ENCODE measurements at regions not wholly inside any gene's neighbourhood (a gene's known extent, or its start where the extent isn't known, plus 50 kb on each side); places are given as distances from the start of the nearest gene placed in this dataset.
A peak's percentile ranks its signal among the peaks of the same experiment; 100 is the strongest.
"Not testable (repeated sequence)": the region's sequence is repeated elsewhere in the genome, so short reads cannot be mapped to it uniquely, and the experiment has no call there.

DNA sequence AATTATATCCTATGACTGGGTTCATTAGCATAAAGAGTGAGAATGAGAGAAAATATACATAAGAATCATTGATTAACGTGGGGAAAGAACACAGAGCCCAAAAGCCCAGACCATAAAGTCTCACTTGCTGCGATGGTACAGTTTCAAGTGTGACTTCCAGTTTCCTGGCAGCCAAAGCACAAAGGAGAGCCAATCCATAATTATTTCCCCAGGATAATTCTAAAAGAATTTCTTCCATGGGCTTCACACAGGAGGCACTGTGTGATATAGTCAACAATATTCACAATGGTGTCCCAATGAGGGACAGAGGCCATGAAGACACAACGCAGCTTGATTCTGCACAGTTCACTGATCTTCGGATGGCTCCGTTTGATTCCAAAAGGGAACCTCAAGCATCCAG is 321.6 kb downstream of the PLPP3 start:
- no peak for DNase-seq

DNA sequence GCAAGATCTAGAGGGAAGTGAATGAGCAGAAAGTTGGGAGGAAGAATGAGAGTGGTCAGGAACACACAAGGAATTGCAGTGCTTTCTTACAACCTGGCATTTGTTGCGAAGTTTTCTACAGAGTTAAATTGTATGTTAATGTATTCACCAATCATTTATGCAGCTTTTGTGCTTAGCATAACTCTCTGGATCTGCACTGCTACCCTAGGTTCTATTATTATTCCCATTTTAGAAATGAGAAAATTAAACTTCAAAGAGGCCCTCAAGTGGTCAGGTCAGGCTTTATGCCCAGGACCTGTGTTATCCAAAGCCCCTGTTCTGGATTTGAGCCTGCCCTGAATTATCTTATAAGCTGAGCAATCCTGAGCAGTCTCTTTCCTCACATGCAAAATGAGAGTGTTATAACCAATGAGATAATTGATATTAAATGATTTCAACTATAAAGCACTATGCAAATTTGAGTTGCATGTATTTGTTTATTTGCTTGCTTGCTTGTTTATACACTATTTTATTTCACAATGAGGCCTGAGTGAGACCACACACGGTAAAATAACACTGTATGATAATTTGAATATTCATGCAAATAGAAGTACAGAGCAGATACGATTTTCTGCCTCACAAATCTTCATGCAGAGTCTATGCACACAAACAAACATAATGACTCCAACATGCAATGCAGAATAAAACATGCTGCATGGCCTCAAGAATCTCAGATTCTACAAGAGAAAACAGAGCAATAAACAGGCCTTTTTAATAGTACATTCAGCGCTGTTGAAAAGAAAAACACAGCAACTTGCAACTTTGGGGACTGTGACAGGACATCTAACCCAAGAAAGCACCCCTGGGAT is 323.0 kb downstream of the PLPP3 start:
- no peak for DNase-seq

DNA sequence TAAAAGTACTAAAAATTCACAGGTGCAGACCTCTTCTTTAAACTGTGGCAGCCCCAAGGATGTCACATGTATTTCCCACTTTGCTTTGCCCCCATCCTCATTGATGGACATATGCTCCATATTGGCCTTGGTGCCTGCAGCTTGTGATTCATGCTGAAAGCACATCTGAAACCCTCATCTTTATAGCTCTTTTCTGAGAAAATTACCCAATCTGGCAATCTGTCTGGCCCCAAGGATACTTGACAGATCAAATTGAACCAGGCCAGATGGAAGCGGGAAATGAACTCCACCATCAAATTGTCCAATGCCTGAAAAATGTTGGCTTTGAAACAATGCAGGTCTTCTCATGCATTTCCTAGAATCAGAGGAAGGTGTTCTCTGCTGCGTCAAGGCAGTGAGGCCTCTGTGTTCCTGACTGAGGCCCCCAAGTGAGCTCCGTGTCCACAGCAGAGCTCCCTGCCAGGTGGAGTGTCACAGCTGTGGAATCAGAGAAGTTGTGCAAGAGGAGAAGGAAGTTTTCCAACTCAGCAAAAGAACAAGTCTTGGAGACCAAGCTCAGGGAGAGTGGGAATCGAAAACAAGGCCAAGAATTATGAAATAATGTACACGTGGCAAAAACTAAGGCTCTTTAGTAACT is 323.7 kb downstream of the PLPP3 start:
- DNase-seq, result no peak

DNA sequence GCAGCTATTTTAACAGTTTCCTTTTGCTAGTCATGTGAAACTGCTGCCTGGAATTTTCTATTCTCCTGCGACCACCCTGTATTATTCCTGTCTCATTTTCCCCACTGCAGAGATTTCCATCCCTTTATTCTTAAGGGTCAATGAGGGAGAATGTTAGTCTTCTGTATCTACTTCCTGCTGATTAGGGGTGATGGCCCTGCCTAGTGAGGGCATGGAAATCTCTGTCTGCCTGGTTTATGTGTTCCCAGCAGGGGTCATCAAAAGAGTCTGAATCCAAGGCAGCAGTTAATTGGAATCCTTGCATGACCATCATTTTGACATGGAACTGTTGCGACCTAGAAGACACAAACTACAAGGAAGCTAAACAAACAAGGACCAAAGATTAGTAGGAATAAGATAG is 325.2 kb downstream of the PLPP3 start:
- DNase-seq, result no peak

DNA sequence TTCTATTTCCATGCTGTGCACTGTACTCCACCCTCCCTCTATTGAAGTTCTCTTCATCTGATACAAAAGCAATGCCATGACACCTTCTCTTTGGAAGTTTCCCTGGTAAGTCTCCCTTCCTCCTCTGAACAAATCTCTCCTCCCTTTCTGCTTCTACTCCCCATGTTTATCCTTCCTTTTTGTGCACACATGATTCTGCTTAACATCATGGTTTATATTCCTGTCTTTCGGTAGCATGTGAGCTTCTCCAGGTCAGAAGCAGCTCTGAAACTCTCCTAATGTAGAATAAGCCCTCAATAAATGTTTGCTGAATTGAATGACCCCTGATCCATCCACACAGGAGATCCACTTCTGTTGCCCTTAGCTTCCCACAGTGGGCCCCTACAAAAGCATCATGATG is 328.6 kb downstream of the PLPP3 start:
- no peak for DNase-seq

DNA sequence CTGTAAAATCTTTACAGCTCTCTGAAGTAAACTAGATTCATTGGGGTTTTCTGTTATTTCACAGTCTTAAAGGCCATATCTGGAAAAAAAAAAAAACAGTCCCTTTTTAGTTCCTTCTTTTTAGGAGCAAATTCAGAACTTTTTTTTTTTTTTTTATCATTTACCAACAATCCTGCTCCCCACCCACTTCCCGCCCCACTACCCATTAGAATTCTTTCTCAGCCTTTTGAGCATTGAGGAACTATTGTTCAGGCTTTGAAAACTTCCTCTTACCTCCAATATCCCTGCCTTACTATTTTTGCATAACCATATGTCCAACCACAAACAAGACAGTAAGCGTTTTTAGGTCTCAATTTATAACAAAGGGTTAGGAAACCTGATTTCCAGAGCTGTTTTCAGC is 330.1 kb downstream of the PLPP3 start:
- no peak for DNase-seq

DNA sequence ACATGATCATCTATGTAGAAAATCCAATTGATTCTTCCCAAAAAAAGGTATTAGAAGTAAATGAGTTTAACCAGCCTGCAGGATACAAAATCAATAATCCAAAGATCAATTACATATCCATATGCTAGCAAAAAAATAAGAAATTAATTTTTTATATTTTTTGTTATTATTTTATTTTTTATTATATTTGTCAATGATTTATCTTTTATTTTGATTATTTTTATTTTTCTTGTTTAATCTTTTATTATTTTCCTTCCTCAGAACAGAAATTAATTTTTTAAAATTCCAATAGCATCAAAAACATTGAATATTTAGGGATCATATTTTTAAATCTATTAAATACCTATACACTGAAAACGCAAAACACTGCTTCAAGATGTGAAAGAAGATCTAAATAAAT is 331.2 kb downstream of the PLPP3 start:
- no peak for DNase-seq

DNA sequence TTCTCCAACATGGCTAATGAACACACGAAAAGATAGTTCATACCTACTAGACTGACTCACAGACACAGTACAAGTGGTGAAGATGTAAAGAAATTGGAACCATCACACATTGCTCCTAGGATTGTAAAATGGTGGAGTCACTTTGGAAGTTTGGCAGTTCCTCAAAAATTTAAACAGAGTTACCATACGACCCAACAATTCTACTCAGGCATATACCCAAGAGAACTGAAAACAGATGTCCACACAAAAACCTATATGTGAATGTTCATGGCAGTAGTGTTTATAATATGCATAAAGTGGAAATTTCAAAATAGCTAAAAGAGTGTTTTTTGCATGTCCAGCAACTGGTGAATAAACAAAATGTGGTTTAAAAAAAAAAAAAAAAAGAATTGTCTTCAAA is 332.6 kb downstream of the PLPP3 start:
- DNase-seq, result not testable (repeated sequence)

DNA sequence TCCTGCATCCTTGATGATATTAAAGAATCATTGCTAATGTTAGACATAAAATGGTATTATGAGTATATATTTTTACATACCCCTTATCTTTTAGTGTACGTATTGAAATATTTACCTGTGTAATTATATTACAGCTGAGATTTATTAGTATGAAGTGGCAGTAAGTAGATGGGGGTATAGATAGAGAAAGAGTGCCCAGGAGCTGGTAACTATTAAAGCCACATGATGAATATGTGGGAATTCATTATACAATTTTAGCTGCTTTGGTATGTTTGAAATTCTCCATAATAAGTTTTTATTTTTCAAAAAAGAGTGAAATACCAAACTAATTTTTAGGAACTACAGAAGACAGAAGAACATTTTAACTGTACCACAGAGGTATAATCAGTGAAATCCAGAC is 339.0 kb downstream of the PLPP3 start:
- DNase-seq, result no peak

DNA sequence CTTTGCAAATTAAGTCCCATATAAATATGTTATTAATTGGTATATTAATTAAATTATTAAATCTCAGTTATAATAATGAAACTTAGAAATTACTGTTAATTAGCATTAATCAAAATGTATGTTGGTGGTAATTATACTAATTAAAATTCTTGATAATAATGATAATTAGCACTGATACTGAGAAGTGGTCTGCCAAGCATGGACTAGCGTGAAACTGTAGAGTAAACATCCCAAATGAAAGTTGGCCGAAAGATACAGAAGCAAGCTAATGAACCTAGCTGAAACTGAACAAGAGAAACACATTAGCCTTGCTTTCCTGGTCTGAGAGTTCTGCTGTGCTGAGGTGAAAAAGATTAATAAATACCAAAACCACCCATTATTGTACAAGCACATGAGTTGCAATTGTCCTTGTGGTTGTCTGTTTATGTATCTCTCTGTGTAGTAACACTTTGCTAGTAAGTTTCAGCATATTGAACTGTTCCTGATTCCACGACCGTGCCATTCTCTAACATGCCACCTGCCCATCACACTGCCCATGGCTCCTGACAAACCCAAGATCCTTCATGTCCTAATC is 341.8 kb downstream of the PLPP3 start:
- DNase-seq, result no peak

DNA sequence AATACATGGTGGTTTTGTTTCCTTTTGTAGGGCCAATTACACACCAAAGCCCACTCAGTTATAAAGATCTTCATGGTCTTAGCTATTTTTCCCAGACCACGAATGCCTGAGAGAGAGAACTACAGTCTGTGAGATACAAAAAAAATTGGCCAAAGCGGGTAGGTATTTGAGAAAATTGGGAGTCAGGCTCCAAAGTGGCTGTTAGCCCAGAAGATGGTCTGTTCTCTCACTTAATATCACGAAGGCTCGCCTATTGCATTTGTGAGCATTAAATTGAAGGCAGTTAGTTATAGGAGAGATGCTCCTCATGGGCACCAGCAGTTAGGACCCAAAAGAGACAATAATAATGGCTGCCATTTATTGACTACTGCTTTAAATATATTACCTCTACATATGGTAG is 342.7 kb downstream of the PLPP3 start:
- DNase-seq, result no peak

DNA sequence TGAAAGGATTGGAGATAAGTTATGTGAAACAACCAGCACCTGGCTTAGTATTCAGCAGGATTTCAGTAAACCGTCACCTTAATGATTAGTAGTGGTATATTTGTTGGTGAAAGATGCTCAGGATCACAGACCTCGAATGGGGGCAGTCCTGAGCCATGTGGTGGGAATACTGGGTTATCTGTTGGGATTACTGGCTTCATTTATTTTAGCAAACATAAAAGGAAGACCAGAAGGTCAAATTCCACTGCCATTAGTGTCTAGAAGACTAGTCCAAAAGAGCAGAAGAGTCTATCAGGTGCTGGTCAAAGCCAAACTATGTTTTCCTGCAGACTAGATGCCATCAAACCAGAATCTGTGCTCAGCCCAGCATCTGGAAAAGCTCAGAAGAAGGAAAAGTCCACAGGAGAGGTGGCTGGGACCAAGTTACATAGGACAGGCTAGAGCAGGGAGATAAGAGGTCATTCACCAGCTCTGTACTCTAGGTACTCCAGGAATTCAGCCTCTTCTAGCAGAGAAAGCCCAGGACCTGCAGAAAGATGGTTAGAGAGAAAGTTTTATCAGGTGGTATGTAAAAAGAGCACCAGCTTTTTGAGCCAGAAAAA is 343.4 kb downstream of the PLPP3 start:
- no peak for DNase-seq

DNA sequence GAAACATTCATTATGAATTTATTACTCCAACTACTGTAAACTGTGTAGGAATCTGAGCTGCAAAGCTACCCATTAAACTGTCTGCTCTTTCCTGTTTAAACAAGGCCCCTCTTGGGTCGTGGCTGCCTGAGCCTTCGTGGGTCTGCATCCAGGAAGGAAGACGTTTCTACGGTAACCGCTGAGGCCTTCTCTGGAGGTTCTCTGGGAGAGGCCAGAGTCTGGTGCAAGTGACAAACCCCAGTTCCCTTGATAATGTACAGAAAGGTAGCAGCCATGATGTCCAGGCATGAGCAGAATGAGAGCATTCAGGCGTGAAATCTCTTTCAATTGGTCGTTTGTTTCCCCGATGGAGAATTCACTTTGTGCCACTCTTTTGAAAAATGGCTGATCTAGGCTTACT is 350.2 kb downstream of the PLPP3 start:
- DNase-seq, result peak; percentile 0

DNA sequence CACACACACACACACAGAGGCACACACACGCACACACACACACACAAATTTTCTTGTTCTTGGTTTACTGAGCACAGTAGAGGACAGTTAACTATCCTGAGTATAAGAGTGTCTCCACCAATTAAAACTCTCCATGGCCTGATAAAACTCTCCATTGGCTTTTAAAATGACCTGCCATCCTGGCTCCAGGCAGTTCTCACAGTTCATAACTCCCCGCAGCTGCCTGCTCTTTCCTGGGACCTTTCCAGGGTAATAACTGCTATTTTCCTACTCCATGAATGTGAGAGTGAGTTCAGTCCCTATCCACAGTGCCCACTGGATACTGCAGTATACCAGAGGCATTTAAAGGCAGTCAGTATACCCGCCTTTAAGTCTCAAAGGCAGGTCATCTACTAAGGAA is 351.5 kb downstream of the PLPP3 start:
- no peak for DNase-seq

DNA sequence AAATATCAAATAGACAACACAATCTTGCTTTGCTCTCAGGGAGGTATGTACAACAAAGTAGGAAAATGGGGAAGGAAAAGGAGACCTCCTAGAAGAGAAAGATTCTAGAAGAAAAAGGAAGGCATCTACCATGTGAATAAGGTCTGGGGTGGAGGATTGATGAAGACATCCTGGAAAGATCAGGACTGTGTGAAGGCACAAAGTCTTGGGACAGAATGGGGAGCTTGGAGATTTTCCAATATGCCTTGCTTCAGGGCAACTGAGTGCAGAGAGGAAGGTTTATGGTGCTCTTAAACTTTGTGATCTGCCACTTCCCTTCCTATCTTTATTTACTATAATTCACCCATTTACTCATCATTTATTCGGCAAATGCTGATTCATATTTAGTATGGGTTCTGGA is 352.0 kb downstream of the PLPP3 start:
- DNase-seq, result no peak

DNA sequence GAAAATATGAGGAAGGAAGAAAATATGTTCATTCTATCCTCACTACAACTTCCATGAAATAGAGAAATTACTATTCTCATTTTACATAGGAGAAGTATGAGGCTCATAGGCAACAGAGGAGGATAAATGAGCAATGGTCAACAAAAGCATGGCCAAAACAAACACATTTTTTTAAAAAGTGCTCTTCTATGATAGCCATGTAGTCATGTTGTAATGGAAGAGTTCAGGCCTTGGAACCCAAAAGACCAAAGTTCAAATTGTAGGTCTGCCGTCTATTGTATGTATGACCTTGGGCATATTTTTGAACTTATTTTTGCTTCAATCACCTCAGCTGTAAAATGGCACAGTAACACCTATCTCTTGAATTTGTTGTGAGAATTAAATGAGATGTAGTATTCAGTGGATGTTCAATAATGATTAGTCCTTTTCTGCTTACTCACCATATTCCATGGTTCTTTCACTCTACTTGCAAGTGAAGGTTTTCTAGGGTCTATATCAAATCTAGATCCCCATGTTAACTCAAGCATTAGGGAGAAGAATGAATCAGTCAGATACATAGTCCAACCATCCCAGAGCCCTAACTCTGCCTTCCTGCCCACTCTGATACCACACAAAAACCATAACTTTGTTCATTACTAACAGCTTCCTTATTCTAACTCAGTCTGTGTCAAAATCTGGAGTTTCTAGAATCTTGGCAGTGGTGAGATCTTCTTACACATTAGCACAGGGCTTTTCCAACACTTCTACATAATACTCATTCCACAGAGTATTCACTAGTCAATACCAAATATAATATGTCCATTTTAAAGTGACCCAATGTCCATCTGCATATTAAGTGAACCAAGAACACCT is 353.2 kb downstream of the PLPP3 start:
- DNase-seq, result no peak

DNA sequence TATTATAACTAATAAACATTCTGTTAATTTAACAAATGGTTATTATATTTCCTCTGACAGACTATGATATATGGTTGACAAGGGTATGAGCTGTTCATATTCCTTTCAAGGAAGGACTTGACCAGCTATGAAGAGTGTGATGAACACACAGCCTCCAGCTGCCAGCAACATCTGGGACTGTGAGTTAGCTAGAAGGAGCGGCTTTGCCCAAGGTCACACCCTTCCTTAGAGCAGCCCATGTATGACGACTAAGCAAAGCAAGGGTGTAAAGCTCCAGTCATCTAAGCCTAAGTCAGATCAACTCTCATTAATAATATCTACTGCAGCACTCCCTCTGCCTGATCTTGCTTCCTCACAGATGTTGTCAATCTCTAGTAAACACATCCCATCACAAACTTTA is 355.4 kb downstream of the PLPP3 start:
- no peak for DNase-seq

DNA sequence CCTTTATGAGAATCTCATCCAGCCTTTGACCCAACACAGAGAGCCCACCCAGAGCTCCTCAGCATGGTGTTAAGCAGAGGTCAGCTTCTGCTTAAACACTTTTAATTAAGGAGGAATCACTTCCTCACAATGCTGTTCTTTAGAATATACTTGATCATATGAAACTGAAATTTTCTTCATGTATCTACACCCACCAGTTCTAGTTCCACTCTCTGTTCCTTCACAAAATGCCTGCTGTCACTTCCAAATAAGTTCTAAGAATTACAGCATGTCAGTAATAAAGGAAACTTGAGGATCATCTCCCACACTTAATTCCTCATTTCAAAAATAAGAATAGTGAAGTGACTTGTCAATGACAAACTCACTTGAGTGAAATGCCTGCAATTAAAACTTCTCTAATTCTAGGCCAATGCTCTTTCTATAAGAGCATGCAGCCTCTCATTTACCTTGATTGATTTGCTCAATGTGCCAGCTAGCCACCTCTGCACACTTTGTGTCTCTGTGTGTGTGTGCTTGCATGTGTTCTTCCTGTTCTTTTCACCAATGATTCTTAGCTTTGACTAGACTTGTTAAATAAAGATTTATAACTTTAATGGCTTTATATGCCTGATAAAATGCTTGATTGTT is 356.3 kb downstream of the PLPP3 start:
- no peak for DNase-seq

DNA sequence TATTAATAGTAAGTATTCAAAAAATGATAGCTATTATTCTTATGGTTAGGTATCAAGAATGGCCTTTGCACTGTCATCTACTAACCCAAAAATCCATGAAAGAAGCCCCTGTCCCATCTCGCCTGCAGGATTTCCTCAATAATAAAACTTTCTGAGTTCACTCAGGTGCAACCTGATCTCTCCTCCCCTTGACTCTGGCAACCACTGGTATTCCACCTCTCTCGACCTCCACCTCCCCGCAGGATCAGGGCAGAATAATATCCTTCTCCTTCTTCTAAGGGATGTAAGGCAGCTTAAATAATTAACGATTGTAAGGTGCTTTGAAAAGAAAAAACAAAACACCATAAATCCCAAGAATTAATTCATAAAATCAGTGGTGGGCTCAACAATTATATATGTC is 359.3 kb downstream of the PLPP3 start:
- DNase-seq, result no peak

DNA sequence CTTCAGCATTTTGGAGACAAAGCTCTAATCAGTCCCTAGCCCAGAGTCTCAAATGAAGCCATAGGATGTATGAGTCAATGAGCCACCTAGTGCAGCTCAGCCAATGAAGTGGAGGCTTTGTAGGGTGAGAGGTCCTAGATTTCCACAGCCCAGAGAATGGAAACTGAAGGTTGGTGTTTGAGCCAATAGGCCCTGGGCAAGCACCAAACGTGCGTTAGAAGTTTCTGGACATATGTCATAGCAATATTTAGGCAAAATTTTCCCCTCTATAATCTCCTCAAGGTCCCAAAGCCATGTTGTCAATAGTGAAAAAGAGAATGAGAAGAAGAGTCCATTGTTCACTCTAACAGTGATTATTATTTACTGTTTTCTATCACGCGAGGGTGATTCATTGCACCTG is 361.3 kb downstream of the PLPP3 start:
- DNase-seq, result no peak

DNA sequence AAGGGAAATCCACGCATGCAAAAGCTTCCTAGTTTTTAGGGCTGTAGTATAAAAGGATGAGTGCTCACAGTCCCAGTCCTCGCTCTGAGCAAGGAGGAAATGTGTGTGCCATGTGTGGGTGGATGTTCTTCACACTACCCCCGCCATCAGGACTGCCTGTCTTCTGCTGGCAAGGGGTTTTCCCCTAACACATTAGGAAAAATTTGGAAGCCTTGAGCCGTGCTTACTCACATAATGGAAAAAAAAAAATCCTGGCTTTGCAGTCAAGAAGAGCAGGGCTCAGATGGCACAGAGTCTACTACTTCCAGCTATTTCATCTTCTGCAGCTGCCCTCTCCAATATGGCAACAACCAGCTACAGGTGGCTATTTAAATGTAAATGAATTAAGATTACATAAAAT is 363.1 kb downstream of the PLPP3 start:
- DNase-seq, result no peak

DNA sequence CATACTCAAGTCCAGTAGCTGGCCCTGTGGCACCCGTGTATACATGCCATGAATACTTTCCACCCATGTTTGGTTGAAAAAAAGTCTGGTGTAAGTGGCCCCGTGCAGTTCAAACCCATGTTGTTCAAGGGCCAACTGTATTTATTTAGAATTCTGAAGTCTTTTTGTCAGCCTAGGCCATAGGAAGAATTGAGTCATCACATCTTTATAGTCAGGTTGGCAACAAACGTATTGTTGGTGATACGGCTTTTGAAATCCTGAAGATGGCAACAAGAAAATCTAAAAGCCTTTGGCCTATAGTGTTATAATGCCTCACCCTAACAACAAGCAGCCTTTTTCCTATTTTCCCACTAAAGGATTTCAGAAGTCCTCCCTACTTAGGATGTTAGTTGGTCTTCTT is 363.6 kb downstream of the PLPP3 start:
- no peak for DNase-seq

DNA sequence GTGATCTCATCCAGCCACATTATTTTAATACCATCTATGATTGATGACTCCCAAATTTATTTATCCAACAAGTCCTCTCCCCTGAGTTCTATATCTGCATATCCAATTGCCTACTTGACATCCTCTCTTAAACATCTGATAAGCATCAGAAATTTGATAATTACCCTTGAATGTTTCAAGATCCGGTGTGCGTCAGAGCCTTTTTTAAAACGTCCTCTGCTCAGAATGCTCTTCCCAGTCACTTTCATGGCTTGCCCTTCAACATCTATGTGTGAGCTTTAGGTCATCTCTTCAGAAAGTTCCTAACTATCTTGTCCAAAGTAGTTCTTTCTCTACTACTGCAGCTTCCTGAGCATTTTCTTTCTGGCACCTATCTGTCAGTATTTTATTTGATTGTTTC is 364.3 kb downstream of the PLPP3 start:
- no peak for DNase-seq
